Loucy (cell line): ENCODE measurements at regions not wholly inside any gene's neighbourhood (a gene's known extent, or its start where the extent isn't known, plus 50 kb on each side); places are given as distances from the start of the nearest gene placed in this dataset.

ENCODE experiments used
- EZH2phosphoT487 ChIP-seq: fragments of 200-600 bp; IDR thresholded peaks from 2 replicates; pipeline ENCODE4 v1.6.1; 2018; ENCODE audit warnings: antibody characterized with exemption, mild to moderate bottlenecking, moderate library complexity, borderline replicate concordance
- TF ChIP-seq, protein P1 (sequence below): fragments of 200-600 bp; sonication (generic); conservative IDR thresholded peaks from 2 replicates; pipeline ENCODE4 v1.5.1; 2014; ENCODE audit warnings: mild to moderate bottlenecking, antibody characterized with exemption, low read length

DNA sequence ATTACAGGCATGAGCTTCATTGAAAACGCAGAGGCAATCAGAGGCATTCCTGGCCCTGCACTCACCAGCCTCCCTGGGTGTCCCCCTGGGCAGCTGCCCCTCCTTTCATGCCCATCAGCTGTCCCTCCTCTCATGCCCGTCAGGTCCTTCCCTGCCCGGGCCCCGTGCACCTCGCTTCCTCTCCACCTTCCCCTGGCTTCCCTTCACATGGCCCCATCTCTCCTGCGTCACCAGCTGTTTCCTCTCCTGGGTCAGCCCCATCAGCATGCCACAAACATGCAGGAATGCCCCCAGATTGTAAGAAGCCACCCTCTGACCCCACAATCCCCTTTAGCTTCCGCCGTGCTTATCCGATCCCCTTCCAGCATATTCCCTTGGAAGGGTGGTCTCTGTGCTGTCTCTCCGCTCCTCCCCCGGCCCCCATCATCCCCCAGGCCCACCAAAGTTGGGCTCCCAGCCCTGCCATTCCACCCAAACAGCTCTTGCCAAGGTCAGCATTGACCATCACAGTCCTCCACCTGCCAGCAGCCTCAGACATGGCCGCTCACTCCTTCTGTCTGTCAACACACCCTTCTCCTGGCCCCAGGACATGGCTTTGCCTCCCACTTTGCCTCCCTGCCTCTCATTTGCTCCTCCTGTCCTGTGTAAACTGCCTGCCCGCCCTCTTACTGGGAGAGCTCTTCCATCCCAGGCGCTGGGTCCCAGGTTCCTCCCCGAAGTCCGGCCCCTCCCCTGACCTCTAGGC, 98.6 kb upstream of the IER5L start:
- TF ChIP-seq, protein P1, sequence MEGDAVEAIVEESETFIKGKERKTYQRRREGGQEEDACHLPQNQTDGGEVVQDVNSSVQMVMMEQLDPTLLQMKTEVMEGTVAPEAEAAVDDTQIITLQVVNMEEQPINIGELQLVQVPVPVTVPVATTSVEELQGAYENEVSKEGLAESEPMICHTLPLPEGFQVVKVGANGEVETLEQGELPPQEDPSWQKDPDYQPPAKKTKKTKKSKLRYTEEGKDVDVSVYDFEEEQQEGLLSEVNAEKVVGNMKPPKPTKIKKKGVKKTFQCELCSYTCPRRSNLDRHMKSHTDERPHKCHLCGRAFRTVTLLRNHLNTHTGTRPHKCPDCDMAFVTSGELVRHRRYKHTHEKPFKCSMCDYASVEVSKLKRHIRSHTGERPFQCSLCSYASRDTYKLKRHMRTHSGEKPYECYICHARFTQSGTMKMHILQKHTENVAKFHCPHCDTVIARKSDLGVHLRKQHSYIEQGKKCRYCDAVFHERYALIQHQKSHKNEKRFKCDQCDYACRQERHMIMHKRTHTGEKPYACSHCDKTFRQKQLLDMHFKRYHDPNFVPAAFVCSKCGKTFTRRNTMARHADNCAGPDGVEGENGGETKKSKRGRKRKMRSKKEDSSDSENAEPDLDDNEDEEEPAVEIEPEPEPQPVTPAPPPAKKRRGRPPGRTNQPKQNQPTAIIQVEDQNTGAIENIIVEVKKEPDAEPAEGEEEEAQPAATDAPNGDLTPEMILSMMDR = no peak
- no peak for TF ChIP-seq EZH2phosphoT487
